ENCODE measurements at regions not wholly inside any gene's neighbourhood (a gene's known extent, or its start where the extent isn't known, plus 50 kb on each side); places are given as distances from the start of the nearest gene placed in this dataset.

- no peak for DNase-seq (ENCODE audit: low read depth in 2 of 2)
Measured at GRCh38 chr12:67496581-67496980, 152.0 kb upstream of the DYRK2 start.

GRCh38 chr12:67498991-67499390, 149.6 kb upstream of the DYRK2 start:
- no peak for DNase-seq (ENCODE audit: low read depth in 2 of 2)

DNA sequence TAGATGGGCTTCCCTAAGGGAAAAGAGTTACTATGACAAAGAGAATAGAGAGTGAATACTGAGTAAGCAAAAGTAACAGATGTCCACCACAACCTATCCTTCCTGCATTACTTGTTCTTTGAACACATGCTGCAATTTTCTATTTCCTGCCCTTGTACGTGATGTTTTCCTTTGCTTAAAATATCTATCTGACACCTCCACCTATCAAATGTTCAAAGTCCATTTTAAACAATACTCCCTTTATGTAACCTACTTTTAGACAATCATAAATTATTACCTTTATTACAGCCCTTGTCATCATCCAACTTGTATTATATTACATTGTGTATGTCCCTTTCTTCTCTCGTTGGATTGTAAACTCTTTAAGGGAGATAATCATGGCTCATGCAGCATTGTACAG, 147.2 kb upstream of the DYRK2 start:
- DNase-seq (ENCODE audit: low read depth in 2 of 2) = no peak

- DNase-seq (ENCODE audit: low read depth in 2 of 2) = no peak
Measured at GRCh38 chr12:67504026-67504425, 144.5 kb upstream of the DYRK2 start.

GRCh38 chr12:67506739-67507138, 141.8 kb upstream of the DYRK2 start:
- DNase-seq (ENCODE audit: low read depth in 2 of 2) = no peak

DNA sequence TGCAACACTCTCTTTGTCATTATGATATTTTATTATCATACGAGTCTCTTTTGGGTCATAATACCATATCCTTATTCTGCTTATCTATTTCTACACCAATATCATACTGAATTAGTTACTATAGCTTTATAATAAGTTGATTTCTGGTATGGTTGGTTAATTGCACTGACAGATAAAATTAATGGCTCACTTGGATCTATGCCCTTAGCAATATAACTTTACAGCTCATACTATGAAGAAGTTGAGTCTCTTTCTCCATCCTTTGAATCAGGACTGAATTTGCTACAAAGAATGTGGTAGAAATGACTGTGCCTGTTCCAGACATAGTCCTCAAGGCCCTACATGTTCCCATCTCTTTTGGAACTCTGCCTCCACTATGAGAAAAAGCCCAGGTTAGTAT, 139.7 kb upstream of the DYRK2 start:
- DNase-seq (ENCODE audit: low read depth in 2 of 2) = no peak

- no peak for DNase-seq (ENCODE audit: low read depth in 2 of 2)
Measured at GRCh38 chr12:67509666-67510386, 138.7 kb upstream of the DYRK2 start.

- DNase-seq (ENCODE audit: low read depth in 2 of 2) = no peak
Measured at GRCh38 chr12:67512061-67512460, 136.5 kb upstream of the DYRK2 start.

DNA sequence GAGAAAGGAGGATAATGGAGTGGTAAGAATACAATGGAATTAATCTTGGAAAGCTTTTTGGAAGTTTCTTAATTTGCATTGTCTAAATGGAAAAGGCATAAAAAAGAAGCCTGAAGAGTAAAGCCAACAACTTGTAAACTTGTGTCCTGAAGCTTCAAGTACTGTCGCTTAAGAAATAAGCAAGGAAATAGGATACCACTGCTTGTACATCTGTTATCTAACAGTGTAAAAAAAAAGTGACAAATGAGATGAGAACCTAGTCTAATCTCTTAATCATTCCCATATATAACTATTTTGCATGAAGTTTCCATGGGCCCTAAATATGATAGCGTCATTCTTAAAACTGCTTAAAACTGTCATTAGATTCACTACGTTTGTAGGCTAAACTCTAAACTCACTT, 134.0 kb upstream of the DYRK2 start:
- DNase-seq (ENCODE audit: low read depth in 2 of 2) = no peak

- no peak for DNase-seq (ENCODE audit: low read depth in 2 of 2)
Measured at GRCh38 chr12:67515679-67516340, 132.7 kb upstream of the DYRK2 start.

- no peak for DNase-seq (ENCODE audit: low read depth in 2 of 2)
Measured at GRCh38 chr12:67517181-67517887, 131.2 kb upstream of the DYRK2 start.

- no peak for DNase-seq (ENCODE audit: low read depth in 2 of 2)
Measured at GRCh38 chr12:67519484-67520433, 128.8 kb upstream of the DYRK2 start.

DNA sequence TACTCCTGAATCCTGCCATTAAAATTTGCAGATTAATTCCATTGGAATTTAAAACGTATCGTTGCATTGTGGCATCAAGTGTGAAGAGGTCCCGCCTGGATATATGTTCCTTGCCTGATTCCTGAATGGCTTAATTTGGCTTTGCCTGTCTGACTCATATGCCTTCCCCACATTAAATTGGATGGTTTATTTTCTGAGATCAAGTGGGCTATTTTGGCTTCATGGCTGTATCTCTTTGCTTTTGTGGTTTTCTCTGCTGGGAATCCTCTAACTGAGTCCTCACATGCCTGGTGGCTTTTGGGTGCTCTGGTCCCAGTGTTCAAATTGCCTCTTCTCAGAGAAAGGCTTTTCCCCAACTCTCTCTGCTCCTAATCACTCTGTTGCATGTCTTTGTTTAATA, 127.9 kb upstream of the DYRK2 start:
- DNase-seq (ENCODE audit: low read depth in 2 of 2) = no peak

- DNase-seq (ENCODE audit: low read depth in 2 of 2) = no peak
Measured at GRCh38 chr12:67522222-67522621, 126.3 kb upstream of the DYRK2 start.

DNA sequence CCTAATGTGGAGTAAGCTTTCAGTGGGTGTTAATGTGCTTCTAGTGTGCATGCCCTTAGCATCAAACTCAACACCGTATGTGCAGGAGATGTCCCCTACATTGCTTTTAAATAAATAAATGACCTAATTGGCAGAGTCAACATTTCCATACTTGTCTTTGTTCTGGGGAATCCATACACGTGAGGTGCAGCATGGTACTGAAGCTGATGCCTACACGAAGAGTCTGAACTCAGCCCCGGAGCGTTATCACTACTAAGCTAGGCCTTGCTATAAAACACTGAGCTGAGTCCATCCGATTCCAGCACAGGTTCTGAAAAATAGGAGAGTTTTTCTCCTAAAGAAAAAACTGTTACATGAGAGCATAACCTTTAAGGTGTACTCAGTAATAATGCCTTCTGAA, 125.0 kb upstream of the DYRK2 start:
- no peak for DNase-seq (ENCODE audit: low read depth in 2 of 2)

DNA sequence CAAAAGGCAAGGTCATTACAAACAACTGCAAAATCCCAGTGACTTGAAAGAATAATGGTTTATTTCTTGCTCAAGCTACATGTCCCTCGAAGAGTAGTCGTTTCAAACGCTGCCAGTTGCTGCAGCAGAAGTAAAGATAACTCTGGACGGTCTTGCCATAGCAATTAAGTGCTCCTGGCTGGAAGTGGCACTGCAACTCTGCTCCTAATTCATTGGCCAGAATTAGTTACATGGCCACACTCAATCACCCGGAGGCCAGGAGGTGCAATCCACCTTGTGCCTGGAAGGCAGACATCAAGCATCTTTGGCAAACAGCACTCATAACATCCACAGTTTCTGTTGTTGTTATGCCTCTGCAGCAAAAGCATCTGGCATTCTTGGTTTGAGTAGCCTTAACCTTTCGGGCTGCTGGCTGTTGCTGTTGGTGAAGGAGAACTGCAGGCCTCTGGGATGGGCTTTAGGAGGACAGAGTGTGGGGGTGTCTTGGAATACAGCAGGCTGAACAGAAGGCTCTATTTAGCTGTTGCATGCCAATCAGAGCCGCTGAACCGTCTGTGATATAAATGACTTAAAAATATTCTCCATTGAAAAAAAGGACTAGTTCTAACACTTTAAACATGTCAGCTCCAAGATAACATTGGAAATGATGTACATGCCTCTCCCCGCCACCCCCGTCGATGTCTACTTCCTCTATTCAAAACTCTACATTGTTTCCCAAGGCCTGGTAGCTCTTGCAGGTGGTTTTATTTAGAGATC, 123.5 kb upstream of the DYRK2 start:
- DNase-seq (ENCODE audit: low read depth in 2 of 2) = no peak

DNA sequence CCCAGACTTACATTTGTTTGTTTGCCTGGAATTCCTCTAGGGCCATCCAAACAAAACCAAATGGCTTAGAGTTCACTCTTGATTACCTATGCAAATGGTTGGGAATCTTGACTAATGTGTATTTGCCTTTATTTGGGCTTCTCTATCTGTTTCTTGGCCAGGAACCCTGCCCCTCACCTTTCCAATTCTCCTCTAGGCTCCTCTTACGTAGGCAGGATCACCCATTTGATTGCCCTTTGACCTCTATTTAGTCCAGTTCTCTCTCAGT, 123.0 kb upstream of the DYRK2 start:
- DNase-seq (ENCODE audit: low read depth in 2 of 2) = no peak

- DNase-seq (ENCODE audit: low read depth in 2 of 2) = no peak
Measured at GRCh38 chr12:67526129-67526528, 122.4 kb upstream of the DYRK2 start.

DNA sequence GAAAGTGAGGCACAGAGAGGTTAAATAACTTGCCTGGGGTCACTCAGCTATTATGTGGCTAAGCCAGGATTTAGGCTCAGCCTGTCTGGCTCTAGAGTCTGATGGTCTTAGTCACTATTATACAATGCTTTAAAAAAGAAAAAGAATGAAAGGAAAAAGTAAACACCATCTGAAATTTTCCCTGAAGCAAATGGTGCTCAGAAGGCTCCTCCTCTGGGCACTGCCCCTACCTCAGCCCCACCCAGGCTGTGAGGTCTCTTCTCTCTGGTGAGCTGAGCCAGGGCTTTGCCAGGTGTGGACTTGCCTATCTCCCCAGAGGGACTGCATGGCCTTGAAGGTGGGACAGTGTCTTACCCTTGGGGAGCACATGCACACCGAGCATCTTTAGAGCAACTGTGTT, 117.5 kb upstream of the DYRK2 start:
- no peak for DNase-seq (ENCODE audit: low read depth in 2 of 2)

DNA sequence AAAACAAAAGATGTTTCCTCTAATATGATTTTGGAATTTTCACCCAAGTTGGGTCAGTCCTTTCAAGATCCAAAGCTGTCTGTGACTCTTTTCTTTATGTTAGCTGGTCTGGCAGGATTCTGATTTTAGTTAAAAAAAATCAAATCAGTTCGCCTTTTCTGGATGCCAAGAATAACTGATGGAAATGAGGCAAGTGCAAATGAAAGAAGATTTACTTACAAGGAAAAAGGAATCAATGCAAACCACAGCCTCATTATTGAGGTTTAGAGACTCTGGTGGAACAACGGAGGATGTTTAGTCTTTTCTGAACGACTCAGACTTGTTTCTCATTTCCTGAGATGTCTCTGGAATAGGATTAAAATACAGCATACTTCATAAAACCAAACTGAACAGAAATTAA, 117.0 kb upstream of the DYRK2 start:
- no peak for DNase-seq (ENCODE audit: low read depth in 2 of 2)

- no peak for DNase-seq (ENCODE audit: low read depth in 2 of 2)
Measured at GRCh38 chr12:67533159-67533558, 115.4 kb upstream of the DYRK2 start.

Measured in stimulated activated CD8-positive, alpha-beta memory T cell treated with anti-CD3 and anti-CD28 coated beads, Interleukin-7, amount 100 ng/mL, for 1 hour (primary cell).